ENCODE measurements at regions not wholly inside any gene's neighbourhood (a gene's known extent, or its start where the extent isn't known, plus 50 kb on each side); places are given as distances from the start of the nearest gene placed in this dataset.

- no peak for DNase-seq (ENCODE audit: low spot score)
Observed at GRCh38 chr20:41951615-41952014, 333.4 kb upstream of the CHD6 start.

- DNase-seq (ENCODE audit: low spot score): no peak
Observed at GRCh38 chr20:41939659-41940058, 321.5 kb upstream of the CHD6 start.

- DNase-seq (ENCODE audit: low spot score): no peak
Observed at GRCh38 chr20:41938353-41938752, 320.2 kb upstream of the CHD6 start.

GRCh38 chr20:41935259-41935791 lies 317.1 kb upstream of the CHD6 start:
- no peak for DNase-seq (ENCODE audit: low spot score)

- DNase-seq (ENCODE audit: low spot score): no peak
Observed at GRCh38 chr20:41932431-41932830, 314.3 kb upstream of the CHD6 start.

- no peak for DNase-seq (ENCODE audit: low spot score)
Observed at GRCh38 chr20:41927655-41928054, 309.5 kb upstream of the CHD6 start.

GRCh38 chr20:41927189-41927588 lies 309.0 kb upstream of the CHD6 start:
- DNase-seq (ENCODE audit: low spot score): no peak

GRCh38 chr20:41925476-41925875 lies 307.3 kb upstream of the CHD6 start:
- no peak for DNase-seq (ENCODE audit: low spot score)

GRCh38 chr20:41923624-41924023 lies 305.4 kb upstream of the CHD6 start:
- DNase-seq (ENCODE audit: low spot score): no peak

GRCh38 chr20:41913146-41913545 lies 295.0 kb upstream of the CHD6 start:
- no peak for DNase-seq (ENCODE audit: low spot score)

GRCh38 chr20:41910558-41910957 lies 292.4 kb upstream of the CHD6 start:
- no peak for DNase-seq (ENCODE audit: low spot score)

- DNase-seq (ENCODE audit: low spot score): no peak
Observed at GRCh38 chr20:41905199-41905598, 287.0 kb upstream of the CHD6 start.

GRCh38 chr20:41903586-41903985 lies 285.4 kb upstream of the CHD6 start:
- DNase-seq (ENCODE audit: low spot score): no peak

- DNase-seq (ENCODE audit: low spot score): no peak
Observed at GRCh38 chr20:41902346-41902745, 284.2 kb upstream of the CHD6 start.

- no peak for DNase-seq (ENCODE audit: low spot score)
Observed at GRCh38 chr20:41900201-41900691, 282.1 kb upstream of the CHD6 start.

GRCh38 chr20:41897708-41898107 lies 279.5 kb upstream of the CHD6 start:
- no peak for DNase-seq (ENCODE audit: low spot score)

- no peak for DNase-seq (ENCODE audit: low spot score)
Observed at GRCh38 chr20:41895241-41896032, 277.3 kb upstream of the CHD6 start.

- no peak for DNase-seq (ENCODE audit: low spot score)
Observed at GRCh38 chr20:41894255-41894963, 276.2 kb upstream of the CHD6 start.

- no peak for DNase-seq (ENCODE audit: low spot score)
Observed at GRCh38 chr20:41892031-41892430, 273.9 kb upstream of the CHD6 start.

GRCh38 chr20:41889844-41890224 lies 271.7 kb upstream of the CHD6 start:
- no peak for DNase-seq (ENCODE audit: low spot score)

GRCh38 chr20:41889126-41889843 lies 271.1 kb upstream of the CHD6 start:
- no peak for DNase-seq (ENCODE audit: low spot score)

- DNase-seq (ENCODE audit: low spot score): no peak
Observed at GRCh38 chr20:41888434-41888833, 270.3 kb upstream of the CHD6 start.
